IMR-90 (cell line): ENCODE measurements at regions not wholly inside any gene's neighbourhood (a gene's known extent, or its start where the extent isn't known, plus 50 kb on each side); places are given as distances from the start of the nearest gene placed in this dataset.

ENCODE experiments used
- BHLHE40 ChIP-seq: fragments of 150-350 bp; IDR thresholded peaks from 2 replicates; pipeline ENCODE4 v1.6.1; 2016; ENCODE audit warnings: mild to moderate bottlenecking, low read depth, low read length
- CEBPB ChIP-seq: IDR thresholded peaks from 2 replicates; pipeline ENCODE4 v1.6.1; 2012; ENCODE audit warnings: low read depth, low read length, improper control_type of control experiment
- CTCF ChIP-seq: conservative IDR thresholded peaks from 2 replicates; pipeline ENCODE4 v1.5.1; 2012; ENCODE audit warnings: mild to moderate bottlenecking, low read depth, low read length, improper control_type of control experiment
- MAFK ChIP-seq: IDR thresholded peaks from 2 replicates; pipeline ENCODE4 v1.6.1; 2012; ENCODE audit warnings: low read depth, low read length, improper control_type of control experiment
- MAZ ChIP-seq: IDR thresholded peaks from 2 replicates; pipeline ENCODE4 v1.6.1; 2012; ENCODE audit warnings: low read depth, mild to moderate bottlenecking, low read length, improper control_type of control experiment, moderate library complexity, borderline replicate concordance
- MXI1 ChIP-seq: IDR thresholded peaks from 2 replicates; pipeline ENCODE4 v1.6.1; 2012; ENCODE audit warnings: low read depth, mild to moderate bottlenecking, low read length, moderate library complexity, borderline replicate concordance
- NFE2L2 ChIP-seq: fragments of 150-350 bp; IDR thresholded peaks from 2 replicates; pipeline ENCODE4 v1.6.1; 2016; ENCODE audit warnings: low read depth, mild to moderate bottlenecking, low read length
- POLR2A ChIP-seq: IDR thresholded peaks from 2 replicates; pipeline ENCODE4 v1.6.1; 2012; ENCODE audit warnings: mild to moderate bottlenecking, low read depth, low read length
- RAD21 ChIP-seq: IDR thresholded peaks from 2 replicates; pipeline ENCODE4 v1.6.1; 2012; ENCODE audit warnings: low read length, improper control_type of control experiment
- RCOR1 ChIP-seq: IDR thresholded peaks from 2 replicates; pipeline ENCODE4 v1.6.1; 2012; ENCODE audit warnings: mild to moderate bottlenecking, low read length, improper control_type of control experiment; ENCODE audit not compliant: insufficient replicate concordance
- SMC3 ChIP-seq: fragments of 150-350 bp; IDR thresholded peaks from 2 replicates; pipeline ENCODE4 v1.6.1; 2016; ENCODE audit warnings: low read depth, mild to moderate bottlenecking, antibody characterized with exemption, low read length, moderate library complexity
- USF2 ChIP-seq: fragments of 150-350 bp; IDR thresholded peaks from 2 replicates; pipeline ENCODE4 v1.6.1; 2017; ENCODE audit warnings: mild to moderate bottlenecking, antibody characterized with exemption, low read length, low read depth

- TF ChIP-seq CEBPB (no peak), CTCF (no peak), SMC3 (no peak), USF2 (no peak), NFE2L2 (no peak), POLR2A (no peak), MAZ (no peak), RAD21 (no peak), BHLHE40 (no peak), MXI1 (no peak), MAFK (no peak), RCOR1 (no peak)
Measured at GRCh38 chr13:108026680-108027410, 188.5 kb downstream of the LIG4 start.
